GM12873 (cell line): ENCODE measurements at regions not wholly inside any gene's neighbourhood (a gene's known extent, or its start where the extent isn't known, plus 50 kb on each side); places are given as distances from the start of the nearest gene placed in this dataset.

Experiments used
- CTCF ChIP-seq: IDR thresholded peaks from 2 replicates; pipeline ENCODE4 v1.5.1; 2012; ENCODE audit warnings: low read depth, mild to moderate bottlenecking, moderate library complexity, low read length, control low read depth; ENCODE audit not compliant: insufficient read depth; ENCODE audit errors: missing control alignments

GRCh38 chr2:41908349-41908748, 139.5 kb upstream of the PKDCC start:
- no peak for TF ChIP-seq CTCF

GRCh38 chr2:41909584-41909983, 138.2 kb upstream of the PKDCC start:
- TF ChIP-seq CTCF: no peak

GRCh38 chr2:41910126-41910525, 137.7 kb upstream of the PKDCC start:
- TF ChIP-seq CTCF: no peak

GRCh38 chr2:41911033-41911432, 136.8 kb upstream of the PKDCC start:
- TF ChIP-seq CTCF: no peak

- TF ChIP-seq CTCF: no peak
These were observed 135.5 kb upstream of the PKDCC start for GRCh38 chr2:41912337-41912736.

GRCh38 chr2:41912776-41913175, 135.0 kb upstream of the PKDCC start:
- TF ChIP-seq CTCF: no peak

GRCh38 chr2:41913311-41913710, 134.5 kb upstream of the PKDCC start:
- TF ChIP-seq CTCF: no peak
